ENCODE measurements at regions not wholly inside any gene's neighbourhood (a gene's known extent, or its start where the extent isn't known, plus 50 kb on each side); places are given as distances from the start of the nearest gene placed in this dataset.

GRCh38 chr12:66032739-66033138, 97.8 kb downstream of the LLPH start (continued):
- no peak for TF ChIP-seq USF2 (IDR thresholded peaks at IDR 0.05; ENCODE audit: low read length)
- TF ChIP-seq TAF7 (optimal IDR thresholded peaks at IDR 0.05; ENCODE audit: borderline replicate concordance, low read depth, low read length) = no peak
- no peak for TF ChIP-seq RAD21 (IDR thresholded peaks at IDR 0.05 in 1 of 2, conservative IDR thresholded peaks at IDR 0.05 in 1 of 2; ENCODE audit: low read depth in 2 of 2, low read length in 2 of 2)
- TF ChIP-seq ASH2L (IDR thresholded peaks at IDR 0.05; ENCODE audit: low read length) = no peak
- no peak for TF ChIP-seq POLR2AphosphoS5 (IDR thresholded peaks at IDR 0.05; ENCODE audit: low read depth, low read length)
- TF ChIP-seq POU5F1 (IDR thresholded peaks at IDR 0.05; ENCODE audit: low read depth, low read length) = no peak
- TF ChIP-seq HDAC6 (IDR thresholded peaks at IDR 0.05; ENCODE audit: low read depth, low read length) = no peak
- TF ChIP-seq POLR2A (IDR thresholded peaks at IDR 0.05; ENCODE audit: control extremely low read depth in 1 of 2, low read depth in 2 of 2, low read length in 2 of 2) = no peak
- TF ChIP-seq CTBP2 (IDR thresholded peaks at IDR 0.05; ENCODE audit: borderline replicate concordance, insufficient read depth, insufficient read length, low read length) = no peak
